HEK293 (cell line): ENCODE measurements at regions not wholly inside any gene's neighbourhood (a gene's known extent, or its start where the extent isn't known, plus 50 kb on each side); places are given as distances from the start of the nearest gene placed in this dataset.

Source experiments
- CTCF ChIA-PET: fragments of 350-600 bp; formaldehyde crosslinking; extraction: SDS; loops from one replicate; lab custom pipeline; 2021; ENCODE audit warnings: antibody characterized with exemption; lab: Yijun Ruan, JAX
- POLR2A ChIA-PET: fragments of 300-600 bp; formaldehyde crosslinking; extraction: SDS; loops from one replicate; lab custom pipeline; 2020; ENCODE audit warnings: antibody characterized with exemption, inconsistent platforms; lab: Yijun Ruan, JAX
- H3K27ac ChIP-seq: fragments of 200-500 bp; sonication (Bioruptor generic); 2 replicates; pipeline ENCODE4 v1.5.1; 2014; ENCODE audit warnings: low read depth, low read length, control low read depth, inconsistent platforms; ENCODE audit errors: extremely low read depth
- H3K36me3 ChIP-seq, 2 experiments: fragments of 200-500 bp in 1 of 2; sonication (Bioruptor generic) in 1 of 2; 1 replicate in 1 of 2; 2 replicates in 1 of 2; pipeline ENCODE4 v1.5.1; 2014 to 2017; ENCODE audit warnings: inconsistent platforms in 2 of 2, low read length in 2 of 2; ENCODE audit not compliant: control insufficient read depth in 2 of 2, insufficient read depth in 1 of 2
- H3K4me1 ChIP-seq: fragments of 200-500 bp; sonication (Bioruptor generic); 2 replicates; pipeline ENCODE4 v1.5.1; 2014; ENCODE audit warnings: mild to moderate bottlenecking, low read length, inconsistent platforms; ENCODE audit not compliant: control insufficient read depth, insufficient read depth
- H3K4me3 ChIP-seq: 2 replicates; pipeline ENCODE4 v1.5.1; 2011; ENCODE audit warnings: low read depth, mild to moderate bottlenecking, control low read depth, low read length, moderate library complexity
- H3K9me3 ChIP-seq: fragments of 200-500 bp; sonication (Bioruptor generic); 2 replicates; pipeline ENCODE4 v1.5.1; 2014; ENCODE audit warnings: low read depth, low read length, inconsistent platforms; ENCODE audit not compliant: control insufficient read depth, insufficient read depth
- BCL11A ChIP-seq: fragments of 450-650 bp; formaldehyde crosslinking; IDR thresholded peaks from 2 replicates; pipeline ENCODE4 v1.5.1; 2016; ENCODE audit warnings: low read depth, missing biosample characterization, missing genetic modification characterization
- EGR2 ChIP-seq: fragments of 450-650 bp; formaldehyde crosslinking; IDR thresholded peaks from 2 replicates; pipeline ENCODE4 v1.5.1; 2016; ENCODE audit warnings: low read depth, missing biosample characterization, missing genetic modification characterization
- GLIS2 ChIP-seq: fragments of 450-650 bp; formaldehyde crosslinking; IDR thresholded peaks from 2 replicates; pipeline ENCODE4 v1.5.1; 2016; ENCODE audit warnings: missing biosample characterization, missing genetic modification characterization
- HOXC10 ChIP-seq: sonication (generic); formaldehyde crosslinking; IDR thresholded peaks from 2 replicates; pipeline ENCODE4 v1.8.1; 2023; ENCODE audit warnings: mild to moderate bottlenecking, missing genetic modification reagents
- IKZF3 ChIP-seq: fragments of 450-650 bp; IDR thresholded peaks from 2 replicates; pipeline ENCODE4 v1.5.0; 2018; ENCODE audit warnings: missing biosample characterization, mild to moderate bottlenecking, missing genetic modification characterization, moderate library complexity
- KLF1 ChIP-seq: fragments of 450-650 bp; formaldehyde crosslinking; IDR thresholded peaks from 2 replicates; pipeline ENCODE4 v1.5.1; 2016; ENCODE audit warnings: missing biosample characterization, missing genetic modification characterization
- SCRT2 ChIP-seq: fragments of 450-650 bp; formaldehyde crosslinking; IDR thresholded peaks from 2 replicates; pipeline ENCODE4 v1.5.1; 2016; ENCODE audit warnings: missing biosample characterization, missing genetic modification characterization
- ZFHX2 ChIP-seq: fragments of 450-650 bp; formaldehyde crosslinking; conservative IDR thresholded peaks from 2 replicates; pipeline ENCODE4 v1.5.1; 2016; ENCODE audit warnings: missing biosample characterization, missing genetic modification characterization
- ZIC2 ChIP-seq: fragments of 450-650 bp; formaldehyde crosslinking; IDR thresholded peaks from 2 replicates; pipeline ENCODE4 v1.5.1; 2016; ENCODE audit warnings: missing biosample characterization, missing genetic modification characterization
- ZNF112 ChIP-seq: fragments of 450-650 bp; formaldehyde crosslinking; IDR thresholded peaks from 2 replicates; pipeline ENCODE4 v1.5.0; 2017; ENCODE audit warnings: missing biosample characterization, missing genetic modification characterization
- ZNF266 ChIP-seq: fragments of 450-650 bp; formaldehyde crosslinking; IDR thresholded peaks from 2 replicates; pipeline ENCODE4 v1.5.1; 2016; ENCODE audit warnings: missing biosample characterization, missing genetic modification characterization, low read depth
- ZNF596 ChIP-seq: fragments of 450-650 bp; IDR thresholded peaks from 2 replicates; pipeline ENCODE4 v1.5.0; 2018; ENCODE audit warnings: missing biosample characterization, mild to moderate bottlenecking, missing genetic modification characterization, moderate library complexity
- ZNF837 ChIP-seq: fragments of 450-650 bp; formaldehyde crosslinking; IDR thresholded peaks from 2 replicates; pipeline ENCODE4 v1.5.1; 2016; ENCODE audit warnings: missing biosample characterization, missing genetic modification characterization
- ZSCAN5A ChIP-seq: fragments of 450-650 bp; formaldehyde crosslinking; IDR thresholded peaks from 2 replicates; pipeline ENCODE4 v1.5.1; 2016; ENCODE audit warnings: missing biosample characterization, missing genetic modification characterization

GRCh38 chr2:120912101-120912985 lies 176.7 kb downstream of the GLI2 start (continued):
- no peak for TF ChIP-seq IKZF3 (tag by site-specific recombination)

- Histone ChIP-seq H3K4me3 (no peak overlapping the region), H3K27ac (no peak overlapping the region), H3K36me3 (no peaks in the 10 kb centered on the region), H3K9me3 (no peaks in the 10 kb centered on the region), H3K4me1 (no peaks in the 10 kb centered on the region)
- POLR2A ChIA-PET = no interaction called here
- CTCF ChIA-PET = no interaction called here
- TF ChIP-seq ZNF266 (tag by site-specific recombination) = no peak
- TF ChIP-seq SCRT2 = 0 out of 2 replicates have a peak, but pooled peaks have one; percentile 24
These were observed 178.5 kb downstream of the GLI2 start for GRCh38 chr2:120913972-120914838.

- CTCF ChIA-PET = no interaction called here
- Histone ChIP-seq H3K27ac (no peak overlapping the region), H3K4me3 (no peak overlapping the region), H3K36me3 (no peaks in the 10 kb centered on the region), H3K4me1 (no peaks in the 10 kb centered on the region), H3K9me3 (no peaks in the 10 kb centered on the region)
- peak; percentile 53 for TF ChIP-seq EGR2 (tag by site-specific recombination)
- no peak for TF ChIP-seq ZNF112 (tag by site-specific recombination)
- peak; percentile 65 for TF ChIP-seq ZIC2 (tag by site-specific recombination)
- TF ChIP-seq ZFHX2 (tag by site-specific recombination) = peak; percentile 74
- no peak for TF ChIP-seq GLIS2 (tag by site-specific recombination)
- POLR2A ChIA-PET = no interaction called here
These were observed 179.3 kb downstream of the GLI2 start for GRCh38 chr2:120914839-120915521.

- no peaks in the 10 kb centered on the region for H3K9me3 ChIP-seq
- CTCF ChIA-PET = no interaction called here
- POLR2A ChIA-PET = no interaction called here
- no peaks in the 10 kb centered on the region for H3K36me3 ChIP-seq
- no peak for TF ChIP-seq ZNF837 (tag by site-specific recombination)
- no peak for TF ChIP-seq ZSCAN5A
- TF ChIP-seq HOXC10 (CRISPR knock-in tag) = no peak
- TF ChIP-seq BCL11A = no peak
- TF ChIP-seq ZNF596 (tag by site-specific recombination) = no peak
- TF ChIP-seq KLF1 = no peak
- no peak overlapping the region for H3K27ac ChIP-seq
- H3K4me3 ChIP-seq = no peak overlapping the region
- H3K4me1 ChIP-seq = no peaks in the 10 kb centered on the region
These were observed 180.0 kb downstream of the GLI2 start for GRCh38 chr2:120915670-120916069.
